M059J (cell line): ENCODE measurements at regions not wholly inside any gene's neighbourhood (a gene's known extent, or its start where the extent isn't known, plus 50 kb on each side); places are given as distances from the start of the nearest gene placed in this dataset.
"Not testable (repeated sequence)": the region's sequence is repeated elsewhere in the genome, so short reads cannot be mapped to it uniquely, and the experiment has no call there.

Experiments
- DNase-seq: peaks from one replicate; pipeline ENCODE4 v3.0.0-alpha.2; 2012; ENCODE audit warnings: low read depth

DNA sequence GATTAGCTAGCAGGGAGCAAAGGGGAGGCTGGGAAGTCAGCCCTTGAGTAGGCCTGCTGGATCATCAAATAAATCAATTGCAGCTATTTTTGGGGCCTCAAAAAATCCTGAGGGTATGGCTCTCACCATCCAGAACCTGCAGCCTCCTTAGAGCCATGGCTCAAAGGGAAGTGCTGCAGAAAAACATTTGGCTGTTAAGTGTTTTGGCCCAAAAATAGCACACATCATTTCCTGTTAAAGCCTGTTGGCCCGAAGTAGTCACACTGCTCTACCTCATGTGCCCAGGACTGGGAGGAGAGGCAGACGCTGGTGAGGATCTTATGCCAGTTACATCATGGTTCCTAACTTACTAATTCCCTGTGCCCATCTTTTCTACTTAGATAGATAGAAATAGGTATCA is 176.8 kb upstream of the PLGLB1 start:
- DNase-seq, result not testable (repeated sequence)

- not testable (repeated sequence) for DNase-seq
Measured at GRCh38 chr2:87199228-87199627, 177.6 kb upstream of the PLGLB1 start.

DNA sequence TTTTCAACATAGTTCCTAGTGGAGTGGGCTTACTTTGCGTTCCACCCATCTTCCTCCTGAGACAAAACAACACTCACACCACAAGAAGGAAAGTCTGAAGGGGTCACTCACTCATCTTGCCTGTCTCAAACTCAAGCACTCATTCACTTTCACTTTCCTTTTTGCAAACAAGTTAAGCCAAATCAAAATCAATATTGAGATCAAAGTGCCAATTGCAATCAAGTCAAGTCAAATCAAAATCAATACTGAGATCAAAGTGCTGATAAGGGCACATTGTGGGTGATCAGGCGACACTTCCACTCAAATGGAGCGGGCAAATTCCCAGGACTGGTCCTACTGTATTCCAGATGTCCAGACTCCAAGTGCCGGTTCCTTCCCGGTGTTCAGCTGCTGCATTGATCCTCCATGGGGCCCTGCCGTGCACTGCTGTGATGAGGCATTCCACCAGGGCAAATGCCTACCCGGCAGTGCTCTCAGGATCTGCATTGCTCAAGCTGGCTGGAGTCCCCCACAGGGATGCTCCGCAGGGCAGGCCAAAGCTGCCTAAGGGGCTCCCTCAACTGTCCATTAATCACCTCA is 183.0 kb upstream of the PLGLB1 start:
- not testable (repeated sequence) for DNase-seq

DNA sequence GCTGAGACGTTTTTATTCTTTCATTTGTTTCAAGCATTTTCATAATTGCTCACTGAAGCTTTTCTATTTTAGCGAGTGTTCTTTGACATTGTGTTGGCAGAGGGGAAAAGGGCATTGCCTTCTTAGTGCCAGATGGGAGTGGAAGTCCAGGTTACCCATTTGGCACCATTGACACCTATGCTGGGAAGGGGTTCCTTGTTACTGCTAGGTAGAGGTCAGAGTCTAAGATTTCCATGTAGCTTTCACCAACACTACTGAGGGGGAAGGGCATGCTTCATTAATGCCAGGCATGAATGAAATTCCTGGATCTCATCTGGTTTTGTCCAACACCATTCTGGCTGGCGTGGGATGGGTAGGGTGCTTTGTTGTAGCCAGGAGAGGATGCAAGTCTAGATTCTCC is 191.3 kb upstream of the PLGLB1 start:
- not testable (repeated sequence) for DNase-seq

GRCh38 chr2:87217005-87217404 is 195.4 kb upstream of the PLGLB1 start:
- DNase-seq, result not testable (repeated sequence)

- DNase-seq, result not testable (repeated sequence)
Measured at GRCh38 chr2:87217741-87218410, 196.2 kb upstream of the PLGLB1 start.

DNA sequence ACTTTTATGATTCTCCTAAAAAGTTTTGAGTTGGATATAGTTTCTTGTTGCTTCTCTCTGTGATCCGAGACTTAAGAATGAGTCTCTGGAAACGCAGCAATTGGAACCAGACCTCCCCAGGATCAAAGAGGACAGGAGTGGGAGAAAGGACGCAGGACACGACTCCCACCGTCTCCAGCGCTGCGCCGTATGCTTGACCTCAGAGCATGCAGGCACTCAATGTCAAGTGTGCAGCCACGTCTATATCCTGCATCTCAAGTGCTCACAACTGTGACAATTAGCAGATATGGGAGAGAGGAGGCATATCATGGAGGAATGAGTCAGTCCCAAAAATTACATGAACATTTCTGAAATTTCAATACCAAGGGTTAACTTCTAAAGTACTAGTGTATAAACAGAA is 199.0 kb upstream of the PLGLB1 start:
- DNase-seq, result not testable (repeated sequence)

DNA sequence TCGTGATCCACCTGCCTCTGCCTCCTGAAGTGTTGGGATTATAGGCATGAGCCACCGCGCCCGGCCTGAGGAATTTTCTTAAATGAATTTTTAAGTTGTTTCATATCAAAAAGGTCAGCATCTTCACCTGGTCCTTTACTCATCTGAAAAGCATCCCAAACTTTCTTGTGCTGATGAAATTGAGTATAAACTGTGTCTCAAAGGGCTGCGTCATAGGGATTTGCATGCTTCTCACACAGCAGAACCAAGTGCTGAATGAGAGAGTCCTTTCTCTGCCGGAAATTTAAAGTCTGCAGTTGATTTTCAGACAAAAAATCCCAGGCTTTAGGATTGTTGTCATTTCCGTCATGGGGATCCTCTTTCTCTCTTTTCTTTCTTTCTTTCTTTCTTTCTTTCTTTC is 200.5 kb upstream of the PLGLB1 start:
- peak; percentile 66 for DNase-seq

GRCh38 chr2:87223873-87224272 is 202.2 kb upstream of the PLGLB1 start:
- not testable (repeated sequence) for DNase-seq

- DNase-seq, result peak; percentile 39
Measured at GRCh38 chr2:87229091-87229689, 207.5 kb upstream of the PLGLB1 start.

DNA sequence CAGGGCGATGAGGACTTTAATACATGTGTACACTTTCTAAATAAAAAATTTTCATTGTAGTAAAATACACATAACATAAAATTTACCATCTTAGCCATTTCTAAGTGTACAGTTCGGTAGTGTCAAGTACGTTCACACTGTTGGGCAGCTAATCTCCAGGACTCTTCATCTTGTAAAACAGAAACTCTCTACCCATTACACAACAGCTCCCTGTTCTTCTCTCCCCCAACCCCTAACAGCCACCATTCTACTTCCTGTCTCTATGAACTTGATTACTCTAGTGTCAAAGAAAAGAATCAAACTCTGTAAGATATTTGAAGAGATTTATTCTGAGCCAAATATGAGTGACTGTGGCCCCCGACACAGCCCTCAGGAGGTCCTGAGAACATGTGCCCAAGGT is 208.3 kb upstream of the PLGLB1 start:
- DNase-seq, result not testable (repeated sequence)

DNA sequence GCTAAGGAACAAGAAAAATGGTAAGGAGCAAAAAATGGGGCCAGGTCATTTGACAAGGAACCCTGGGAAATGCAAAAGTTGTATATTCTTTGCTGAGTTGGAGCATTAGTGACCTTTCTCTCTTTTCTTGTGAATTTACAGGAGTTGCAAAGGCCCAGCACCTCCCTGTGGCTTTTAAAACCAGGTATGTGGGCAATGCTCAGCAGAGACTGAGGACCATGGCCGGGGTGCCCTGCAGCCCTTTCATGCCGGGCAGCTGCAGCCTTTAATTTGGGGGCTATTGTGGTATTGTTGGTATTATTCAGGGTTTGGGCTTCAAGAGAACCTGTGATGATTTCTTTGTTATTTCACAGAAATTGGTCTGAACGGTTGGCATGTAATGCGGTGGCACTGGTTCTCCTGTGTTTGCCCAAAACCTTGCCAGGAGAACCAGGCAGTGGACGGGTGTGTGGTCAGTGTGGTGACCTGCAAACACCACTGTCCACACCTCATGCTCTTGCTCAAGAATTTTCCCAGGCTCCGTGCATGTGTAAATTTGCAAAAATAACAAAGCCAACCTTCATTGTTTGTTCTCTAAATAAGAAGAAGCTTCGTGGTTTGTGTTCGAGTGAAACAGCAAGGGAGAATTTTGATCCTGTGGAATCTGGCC is 213.8 kb upstream of the PLGLB1 start:
- DNase-seq, result not testable (repeated sequence)

- DNase-seq, result peak; percentile 54
Measured at GRCh38 chr2:87237570-87238336, 216.1 kb upstream of the PLGLB1 start.

- DNase-seq, result peak; percentile 3
Measured at GRCh38 chr2:87239558-87240215, 218.0 kb upstream of the PLGLB1 start.

GRCh38 chr2:87246066-87246717 is 224.5 kb upstream of the PLGLB1 start:
- not testable (repeated sequence) for DNase-seq

DNA sequence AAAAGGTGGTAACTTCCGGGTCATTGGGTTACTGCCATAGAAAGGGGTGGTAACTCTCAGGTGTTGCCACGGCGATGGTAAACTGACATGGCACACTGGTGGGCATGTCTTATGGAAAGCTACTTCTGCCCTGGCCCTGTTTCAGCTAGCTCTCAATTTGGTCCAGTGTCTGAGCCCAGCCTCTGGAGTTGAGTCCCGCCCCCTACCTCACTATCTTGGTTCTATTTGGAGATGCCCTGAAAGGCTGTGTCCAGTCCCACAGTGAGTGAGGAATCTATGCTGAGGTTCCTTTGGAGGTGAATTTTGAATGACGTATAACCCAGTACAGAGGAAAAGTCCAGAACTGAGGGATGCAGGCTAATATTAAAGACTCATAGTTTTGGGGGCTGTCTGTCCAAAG is 230.4 kb upstream of the PLGLB1 start:
- not testable (repeated sequence) for DNase-seq

DNA sequence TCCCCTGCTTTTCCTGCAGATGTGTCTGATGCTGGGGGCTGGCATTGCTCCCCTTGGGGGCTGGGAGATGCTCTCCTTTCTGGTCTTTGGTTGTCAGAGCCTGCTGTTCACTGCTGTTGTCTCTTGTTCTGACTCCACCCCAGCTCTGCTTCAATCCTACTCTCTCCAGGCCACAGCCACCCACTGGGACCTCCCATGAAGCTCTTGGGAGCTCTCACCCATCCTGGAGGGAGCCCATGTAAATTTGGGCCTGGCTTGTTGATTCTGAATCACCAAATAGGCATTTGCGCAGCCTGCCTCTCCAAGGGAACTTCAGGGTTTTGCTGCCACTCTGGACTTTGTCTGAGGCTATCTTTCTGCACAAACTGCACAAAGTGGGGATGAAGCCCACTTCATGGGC is 232.9 kb upstream of the PLGLB1 start:
- not testable (repeated sequence) for DNase-seq

DNA sequence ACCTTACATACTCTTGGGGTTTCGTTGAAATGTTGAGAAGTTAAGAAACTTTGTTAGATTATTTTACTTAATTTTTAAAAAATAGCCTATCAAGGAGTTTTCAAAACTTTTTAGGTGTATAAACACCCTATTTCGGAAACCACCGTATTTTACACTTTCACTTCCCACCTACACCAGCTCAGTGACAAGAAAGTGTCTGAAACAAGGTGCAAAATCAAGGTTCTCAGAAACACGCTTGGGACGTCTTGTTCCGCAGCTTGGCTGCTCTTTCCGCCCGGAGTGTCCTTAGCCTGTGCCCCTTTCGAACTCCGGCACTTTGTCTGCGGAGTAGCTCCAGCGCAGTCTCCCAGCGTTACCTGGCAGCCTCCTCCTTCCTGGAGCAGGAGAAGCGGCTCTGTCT is 233.8 kb upstream of the PLGLB1 start:
- not testable (repeated sequence) for DNase-seq

GRCh38 chr2:87258887-87259286 is 237.2 kb upstream of the PLGLB1 start:
- DNase-seq, result not testable (repeated sequence)

GRCh38 chr2:87262184-87262702 is 240.6 kb upstream of the PLGLB1 start:
- not testable (repeated sequence) for DNase-seq
